ENCODE measurements at regions not wholly inside any gene's neighbourhood (a gene's known extent, or its start where the extent isn't known, plus 50 kb on each side); places are given as distances from the start of the nearest gene placed in this dataset.

GRCh38 chr18:73315381-73315780 lies 447.6 kb upstream of the NETO1 start:
- no peak for DNase-seq (ENCODE audit: low read depth in 3 of 3)

DNA sequence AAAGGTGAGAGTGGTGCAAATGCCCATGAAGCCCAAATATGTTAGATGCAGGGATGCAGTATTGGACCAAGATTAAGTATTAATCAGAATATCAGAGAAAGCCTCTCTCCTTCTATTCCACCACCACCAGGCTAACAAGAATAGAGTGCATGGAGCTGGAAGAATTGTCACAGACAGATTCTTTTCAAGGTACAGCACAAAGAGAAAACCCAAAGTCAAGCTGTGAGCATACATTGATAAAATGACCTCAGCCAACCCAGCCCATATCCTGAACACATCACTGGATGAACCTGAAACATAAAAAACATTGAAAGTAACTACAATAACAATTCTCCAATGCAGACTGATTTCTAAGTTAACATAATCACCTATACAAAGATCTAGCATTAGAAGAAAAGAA lies 445.7 kb upstream of the NETO1 start:
- no peak for DNase-seq (ENCODE audit: low read depth in 3 of 3)

DNA sequence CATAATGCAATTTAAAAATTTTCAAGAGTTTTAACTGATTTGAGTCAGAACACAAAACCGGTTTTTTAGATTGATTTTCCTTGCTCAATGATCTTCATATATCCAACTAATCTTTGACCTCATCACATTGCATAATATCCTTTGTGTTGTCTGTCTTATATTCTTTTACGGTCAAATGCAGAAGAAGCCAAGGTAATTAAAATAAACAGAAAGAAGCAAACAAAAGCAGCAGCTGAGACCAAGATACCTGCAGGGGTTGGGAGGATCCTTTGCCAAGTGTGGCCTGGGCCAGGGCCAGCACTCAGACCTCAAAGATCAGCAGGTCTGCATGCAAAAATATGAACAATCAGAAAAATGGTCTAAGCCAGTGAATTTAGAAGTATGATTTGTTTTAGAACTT lies 428.9 kb upstream of the NETO1 start:
- no peak for DNase-seq (ENCODE audit: low read depth in 3 of 3)

GRCh38 chr18:73292156-73292555 lies 424.4 kb upstream of the NETO1 start:
- no peak for DNase-seq (ENCODE audit: low read depth in 3 of 3)

DNA sequence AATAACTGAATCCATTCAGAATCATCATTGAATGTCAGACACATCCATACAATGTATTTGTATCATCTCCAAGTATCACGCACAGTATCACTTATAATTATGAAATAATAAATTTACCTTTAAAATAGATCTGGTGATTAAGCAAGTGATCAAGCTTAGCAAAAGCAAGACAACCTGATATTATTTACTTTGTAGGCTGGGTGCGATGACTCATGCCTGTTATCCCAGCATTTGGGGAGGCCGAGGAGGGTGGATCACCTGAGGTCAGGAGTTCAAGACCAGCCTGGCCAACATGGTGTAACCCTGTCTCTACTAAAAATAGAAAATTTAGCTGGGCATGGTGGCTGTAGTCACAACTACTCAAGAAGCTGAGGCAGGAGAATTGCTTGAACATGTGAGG lies 421.0 kb upstream of the NETO1 start:
- no peak for DNase-seq (ENCODE audit: low read depth in 3 of 3)

DNA sequence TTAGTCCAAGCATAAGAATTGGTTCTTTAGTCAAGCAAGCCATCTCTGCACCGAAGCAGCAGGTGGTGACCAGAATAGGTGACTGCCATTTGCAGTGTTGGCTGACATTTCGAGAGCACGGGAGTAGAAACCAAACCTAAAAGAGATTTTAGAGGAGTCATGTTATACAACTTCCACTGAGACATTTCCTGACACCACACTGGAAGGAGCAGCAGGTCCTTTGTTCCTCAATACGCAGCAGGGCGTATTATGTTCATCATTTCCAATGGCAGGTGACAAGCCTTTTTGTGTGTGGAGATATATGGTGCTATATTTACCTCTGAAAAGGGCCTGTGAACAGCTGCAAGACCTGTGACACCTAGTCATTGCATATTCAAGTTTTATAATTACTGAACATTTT lies 418.8 kb upstream of the NETO1 start:
- no peak for DNase-seq (ENCODE audit: low read depth in 3 of 3)

DNA sequence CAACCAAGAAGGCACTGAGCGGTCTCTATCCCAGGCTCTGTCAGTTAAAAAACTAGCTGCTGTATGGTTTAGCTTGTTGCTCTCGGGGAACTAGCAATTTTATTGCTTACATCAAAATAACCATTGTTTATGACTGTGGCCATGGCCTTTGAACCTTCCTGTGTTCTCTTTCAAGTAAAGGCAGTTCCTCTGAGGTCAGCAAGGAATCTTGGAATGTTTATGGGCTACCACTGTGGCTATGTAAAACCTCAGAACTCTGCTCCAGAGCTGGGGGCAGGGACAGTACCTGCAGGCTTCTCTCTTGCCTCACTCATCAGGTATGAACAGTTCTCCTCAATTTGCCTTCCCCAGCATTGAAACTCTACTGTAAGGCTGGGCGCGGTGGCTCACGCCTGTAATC lies 416.0 kb upstream of the NETO1 start:
- no peak for DNase-seq (ENCODE audit: low read depth in 3 of 3)

GRCh38 chr18:73283032-73283431 lies 415.2 kb upstream of the NETO1 start:
- no peak for DNase-seq (ENCODE audit: low read depth in 3 of 3)

DNA sequence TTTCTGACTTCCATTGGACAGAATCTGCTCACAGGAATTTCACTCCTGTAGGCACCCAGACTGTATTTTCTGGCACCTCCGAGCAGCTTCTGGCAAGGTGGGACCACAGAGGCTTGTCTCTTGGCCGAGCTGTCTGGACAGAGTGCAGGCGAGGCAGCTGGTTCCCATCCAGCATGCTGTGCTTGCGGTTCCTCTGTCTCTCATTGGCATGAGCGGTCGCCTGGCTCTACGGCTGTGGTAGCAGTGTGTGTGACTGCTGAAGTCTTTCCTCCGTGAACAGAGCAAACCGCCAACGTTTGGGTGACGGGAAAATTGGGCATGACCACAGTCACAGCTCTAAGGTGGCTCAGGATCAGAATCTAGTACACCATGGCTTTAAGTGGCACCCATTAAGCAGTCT lies 411.7 kb upstream of the NETO1 start:
- DNase-seq (ENCODE audit: low read depth in 3 of 3): no peak

GRCh38 chr18:73274812-73275621 lies 407.2 kb upstream of the NETO1 start:
- no peak for DNase-seq (ENCODE audit: low read depth in 3 of 3)

- no peak for DNase-seq (ENCODE audit: low read depth in 3 of 3)
Observed at GRCh38 chr18:73270920-73271634, 403.3 kb upstream of the NETO1 start.

DNA sequence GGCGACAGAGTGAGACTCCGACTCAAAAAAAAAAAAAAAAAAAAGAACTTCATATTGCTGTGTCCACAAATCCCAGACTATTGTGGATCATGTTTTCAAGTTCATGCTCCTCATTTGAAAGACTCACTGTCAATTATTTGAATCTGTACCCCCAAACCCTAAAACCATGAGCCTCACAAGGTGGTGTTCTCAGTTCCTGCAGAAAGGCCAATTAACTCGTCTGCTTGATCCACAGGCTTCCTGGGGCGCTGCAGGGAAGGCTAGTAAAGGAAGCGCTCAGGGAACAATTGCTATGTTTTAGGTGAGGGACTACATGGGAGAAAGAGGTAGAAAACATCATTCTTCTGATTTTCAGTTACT lies 396.8 kb upstream of the NETO1 start:
- DNase-seq (ENCODE audit: low read depth in 3 of 3): no peak

GRCh38 chr18:73261923-73262322 lies 394.1 kb upstream of the NETO1 start:
- DNase-seq (ENCODE audit: low read depth in 3 of 3): no peak

DNA sequence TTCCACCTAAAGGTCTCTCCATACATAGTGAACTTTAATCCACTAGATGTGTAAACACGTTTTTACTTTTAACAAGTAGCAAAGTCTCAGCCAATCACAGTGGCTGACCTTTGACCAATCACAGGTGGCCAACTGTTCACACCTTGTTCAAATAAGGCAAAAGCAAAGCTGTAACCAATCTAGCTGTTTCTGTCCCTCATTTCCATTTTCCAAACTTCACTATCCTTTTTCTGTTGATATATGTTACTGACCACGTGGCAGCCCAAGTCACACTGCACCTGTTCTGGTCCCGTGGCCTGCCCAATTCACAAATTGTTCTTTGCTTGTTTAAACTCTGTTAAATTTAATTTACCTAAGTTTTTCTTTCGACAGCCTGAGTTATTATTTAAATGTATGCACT lies 393.5 kb upstream of the NETO1 start:
- DNase-seq (ENCODE audit: low read depth in 3 of 3): no peak

- no peak for DNase-seq (ENCODE audit: low read depth in 3 of 3)
Observed at GRCh38 chr18:73258375-73259087, 390.7 kb upstream of the NETO1 start.

GRCh38 chr18:73254564-73254963 lies 386.8 kb upstream of the NETO1 start:
- no peak for DNase-seq (ENCODE audit: low read depth in 3 of 3)

DNA sequence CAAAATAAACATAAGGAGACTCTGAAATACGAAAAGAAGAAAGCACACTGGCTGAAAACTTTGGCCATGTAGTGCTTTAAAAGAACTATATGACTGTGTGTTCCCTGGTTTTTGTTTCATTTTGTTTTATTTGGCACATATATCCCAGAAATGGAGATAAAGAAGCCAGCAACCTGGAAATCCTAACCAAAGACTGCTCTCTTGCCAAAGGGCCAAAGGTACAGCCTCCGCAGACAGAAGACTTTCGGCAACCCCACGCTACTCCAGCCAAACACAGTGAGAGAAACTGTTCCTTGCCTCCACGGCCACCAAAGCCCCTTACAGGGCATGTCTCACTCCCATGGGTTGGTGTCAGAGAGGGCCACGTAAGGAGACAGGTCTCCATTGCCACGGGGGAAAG lies 381.2 kb upstream of the NETO1 start:
- DNase-seq (ENCODE audit: low read depth in 3 of 3): no peak

- DNase-seq (ENCODE audit: low read depth in 3 of 3): no peak
Observed at GRCh38 chr18:73246763-73247162, 379.0 kb upstream of the NETO1 start.

GRCh38 chr18:73245345-73245744 lies 377.6 kb upstream of the NETO1 start:
- no peak for DNase-seq (ENCODE audit: low read depth in 3 of 3)

DNA sequence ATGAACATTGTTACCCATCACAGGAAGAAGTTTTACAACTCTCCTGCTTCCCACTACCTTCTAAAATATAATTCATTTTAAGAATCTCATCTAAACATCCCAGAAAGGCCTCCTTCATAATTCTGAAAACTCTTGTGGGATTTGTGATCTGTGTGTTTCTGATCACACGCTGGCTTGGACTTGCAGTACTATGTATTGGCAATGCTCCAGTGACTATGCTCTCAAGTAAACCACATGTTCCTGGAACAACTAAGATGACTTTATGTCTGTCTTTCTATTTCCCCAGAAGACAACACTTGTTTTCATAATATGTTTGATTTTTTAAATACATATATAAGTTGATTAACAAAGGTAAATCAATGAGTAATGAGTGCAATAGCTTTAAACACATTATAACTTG lies 376.6 kb upstream of the NETO1 start:
- DNase-seq (ENCODE audit: low read depth in 3 of 3): no peak

- no peak for DNase-seq (ENCODE audit: low read depth in 3 of 3)
Observed at GRCh38 chr18:73240899-73241298, 373.1 kb upstream of the NETO1 start.

DNA sequence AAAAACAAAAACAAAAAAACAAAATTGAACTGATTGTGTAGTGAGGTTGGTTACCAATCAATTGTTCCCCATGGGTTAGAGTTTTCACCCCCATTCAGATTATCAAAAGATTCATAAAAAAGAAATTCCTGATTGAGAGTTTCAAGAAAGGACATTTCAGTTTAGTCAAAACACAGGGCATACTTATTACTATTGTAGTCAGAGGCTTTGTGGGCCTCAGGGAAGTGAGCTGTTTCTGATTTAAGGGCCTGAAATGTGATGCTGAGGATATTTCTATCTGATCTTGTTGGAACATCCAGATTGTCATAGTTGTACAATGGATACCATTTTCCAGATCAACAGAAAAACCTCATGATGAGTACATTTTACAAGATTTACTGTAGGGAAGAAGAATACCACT lies 368.1 kb upstream of the NETO1 start:
- DNase-seq (ENCODE audit: low read depth in 3 of 3): no peak

DNA sequence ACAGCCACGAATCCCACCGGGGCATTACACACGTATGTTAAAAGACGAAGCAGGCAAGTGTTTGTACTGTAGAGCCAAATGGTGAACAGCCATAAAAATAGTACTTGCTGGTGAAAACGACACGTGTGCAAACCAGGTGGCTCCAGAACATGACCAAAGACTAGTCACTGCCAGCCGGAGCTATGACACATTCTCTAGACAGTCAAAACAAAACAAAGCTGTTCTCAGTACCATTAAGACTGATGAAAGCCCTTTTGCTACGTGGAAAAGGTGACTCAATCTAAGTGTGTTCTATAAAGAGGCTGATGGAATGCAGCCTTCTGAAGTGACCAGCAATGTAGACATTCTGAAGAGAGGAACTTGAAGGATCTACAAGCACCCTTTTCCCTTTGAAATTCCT lies 367.7 kb upstream of the NETO1 start:
- peak in 1 of 3 donors; percentile 3 for DNase-seq (ENCODE audit: low read depth in 3 of 3)

Measured in stimulated activated CD4-positive, alpha-beta T cell treated with anti-CD3 and anti-CD28 coated beads, TNF-alpha, amount 100 ng/mL, for 48 hours (primary cell).